NCI-H1092 (cell line): ENCODE measurements at regions not wholly inside any gene's neighbourhood (a gene's known extent, or its start where the extent isn't known, plus 50 kb on each side); places are given as distances from the start of the nearest gene placed in this dataset.

Source experiments
- DNase-seq: peaks from one replicate; lab custom pipeline; 2025; lab: John Stamatoyannopoulos, UW

- DNase-seq, result no peak
These were observed 146.3 kb upstream of the EEPD1 start for GRCh38 chr7:36006636-36007229.

GRCh38 chr7:36010656-36011587, 142.1 kb upstream of the EEPD1 start:
- DNase-seq, result no peak

GRCh38 chr7:36011588-36011965, 141.5 kb upstream of the EEPD1 start:
- no peak for DNase-seq

GRCh38 chr7:36013246-36014014, 139.6 kb upstream of the EEPD1 start:
- DNase-seq, result no peak

- no peak for DNase-seq
These were observed 138.1 kb upstream of the EEPD1 start for GRCh38 chr7:36014961-36015360.

- DNase-seq, result no peak
These were observed 137.3 kb upstream of the EEPD1 start for GRCh38 chr7:36015733-36016132.

GRCh38 chr7:36016648-36017047, 136.4 kb upstream of the EEPD1 start:
- DNase-seq, result no peak

- no peak for DNase-seq
These were observed 135.9 kb upstream of the EEPD1 start for GRCh38 chr7:36017111-36017510.

- DNase-seq, result no peak
These were observed 134.1 kb upstream of the EEPD1 start for GRCh38 chr7:36018816-36019484.

GRCh38 chr7:36019538-36019937, 133.5 kb upstream of the EEPD1 start:
- DNase-seq, result no peak

GRCh38 chr7:36019980-36020379, 133.1 kb upstream of the EEPD1 start:
- DNase-seq, result no peak

- no peak for DNase-seq
These were observed 131.7 kb upstream of the EEPD1 start for GRCh38 chr7:36021367-36021766.

- no peak for DNase-seq
These were observed 131.0 kb upstream of the EEPD1 start for GRCh38 chr7:36021917-36022550.

- DNase-seq, result no peak
These were observed 130.0 kb upstream of the EEPD1 start for GRCh38 chr7:36023033-36023560.

GRCh38 chr7:36025190-36025589, 127.9 kb upstream of the EEPD1 start:
- no peak for DNase-seq

GRCh38 chr7:36029311-36029710, 123.7 kb upstream of the EEPD1 start:
- DNase-seq, result no peak

GRCh38 chr7:36029853-36030515, 123.1 kb upstream of the EEPD1 start:
- DNase-seq, result no peak

- no peak for DNase-seq
These were observed 120.7 kb upstream of the EEPD1 start for GRCh38 chr7:36032361-36032818.

- no peak for DNase-seq
These were observed 119.0 kb upstream of the EEPD1 start for GRCh38 chr7:36034020-36034419.

GRCh38 chr7:36035186-36035585, 117.9 kb upstream of the EEPD1 start:
- no peak for DNase-seq

- no peak for DNase-seq
These were observed 116.5 kb upstream of the EEPD1 start for GRCh38 chr7:36036590-36036989.
